Prostate gland (tissue), 2 donors: ENCODE measurements at regions not wholly inside any gene's neighbourhood (a gene's known extent, or its start where the extent isn't known, plus 50 kb on each side); places are given as distances from the start of the nearest gene placed in this dataset.

ENCODE experiments used
- CTCF ChIP-seq, 4 experiments: fragments of 200-600 bp in 2 of 4; fragments of 450-650 bp in 2 of 4; sonication (generic) in 2 of 4; IDR thresholded peaks; 1 replicate in 3 of 4; 2 replicates in 1 of 4; pipeline ENCODE4 v1.5.1; 2016 to 2019; ENCODE audit warnings: antibody characterized with exemption in 4 of 4, mild to moderate bottlenecking in 2 of 4, moderate library complexity in 2 of 4
- POLR2A ChIP-seq: fragments of 450-650 bp; IDR thresholded peaks from one replicate; pipeline ENCODE4 v1.6.1; 2016; ENCODE audit warnings: antibody characterized with exemption, mild to moderate bottlenecking

- TF ChIP-seq CTCF (IDR thresholded peaks at IDR 0.05) (no peak), POLR2A (no peak)
Measured at GRCh38 chr3:137264843-137265330, 307.1 kb downstream of the IL20RB start.
